Osteocyte (in vitro differentiated cells): ENCODE measurements at regions not wholly inside any gene's neighbourhood (a gene's known extent, or its start where the extent isn't known, plus 50 kb on each side); places are given as distances from the start of the nearest gene placed in this dataset.

ENCODE experiments used
- DNase-seq: peaks from one replicate; pipeline ENCODE4 v3.0.0; 2021; ENCODE audit warnings: mixed read lengths; ENCODE audit not compliant: unreplicated experiment; ENCODE audit errors: extremely low spot score
- H3K27ac Mint-ChIP-seq: one replicate; pipeline ENCODE4 v1.8.0; 2021; ENCODE audit warnings: mild to moderate bottlenecking, mixed read lengths; ENCODE audit not compliant: unreplicated experiment
- H3K27me3 Mint-ChIP-seq: one replicate; pipeline ENCODE4 v1.8.0; 2021; ENCODE audit warnings: mixed read lengths; ENCODE audit not compliant: unreplicated experiment
- H3K36me3 Mint-ChIP-seq: one replicate; pipeline ENCODE4 v1.8.0; 2021; ENCODE audit warnings: mixed read lengths; ENCODE audit not compliant: unreplicated experiment
- H3K4me1 Mint-ChIP-seq: one replicate; pipeline ENCODE4 v1.8.0; 2021; ENCODE audit warnings: mixed read lengths; ENCODE audit not compliant: unreplicated experiment
- H3K4me3 Mint-ChIP-seq: one replicate; pipeline ENCODE4 v1.8.0; 2021; ENCODE audit warnings: mild to moderate bottlenecking, moderate library complexity, mixed read lengths; ENCODE audit not compliant: unreplicated experiment
- H3K9me3 Mint-ChIP-seq: one replicate; pipeline ENCODE4 v1.8.0; 2021; ENCODE audit warnings: mixed read lengths; ENCODE audit not compliant: unreplicated experiment
- TF ChIP-seq, protein P1 (sequence below): fragments of 200-600 bp; sonication (generic); IDR thresholded peaks from 2 replicates; pipeline ENCODE4 v1.5.0; 2021; ENCODE audit warnings: antibody characterized with exemption, mild to moderate bottlenecking, moderate library complexity

DNA sequence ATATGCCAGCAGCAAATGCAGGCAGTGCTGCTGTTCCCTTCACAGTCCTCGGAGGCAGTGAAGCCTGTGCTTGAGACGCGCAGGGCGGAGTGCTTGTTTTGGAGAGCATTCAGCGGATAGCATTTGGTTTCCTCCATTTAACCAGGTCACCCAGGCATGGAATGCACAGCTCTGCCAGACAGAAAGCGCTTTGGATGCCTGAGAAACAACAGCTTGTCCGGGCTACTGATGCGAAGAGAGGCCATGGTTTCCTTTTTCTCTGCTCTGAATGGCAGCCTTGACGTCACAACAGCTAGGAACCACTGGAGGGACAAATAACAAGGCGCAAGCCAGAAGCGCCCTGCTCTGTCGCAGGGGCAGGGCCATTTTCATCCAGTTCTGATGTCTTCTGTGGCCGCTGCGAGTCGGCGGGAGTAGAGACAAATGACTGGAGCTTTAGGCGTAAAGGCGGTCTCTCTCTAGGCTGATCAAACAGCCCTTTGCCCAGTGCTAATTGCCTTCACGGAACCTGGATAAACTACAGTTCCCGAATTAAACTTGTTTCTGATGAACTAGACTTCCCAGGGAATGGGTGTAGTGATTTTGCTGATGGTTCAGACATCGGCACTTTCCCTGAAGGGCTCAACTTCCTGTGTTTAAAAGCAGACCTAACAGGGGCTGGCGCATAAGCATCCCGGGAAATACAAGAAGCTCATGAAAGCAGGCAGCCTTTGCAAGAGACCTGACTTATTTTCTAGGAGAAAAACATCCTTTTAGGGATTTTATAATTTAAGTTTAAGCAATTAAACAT lies 187.6 kb upstream of the KLF14 start:
- TF ChIP-seq, protein P1, sequence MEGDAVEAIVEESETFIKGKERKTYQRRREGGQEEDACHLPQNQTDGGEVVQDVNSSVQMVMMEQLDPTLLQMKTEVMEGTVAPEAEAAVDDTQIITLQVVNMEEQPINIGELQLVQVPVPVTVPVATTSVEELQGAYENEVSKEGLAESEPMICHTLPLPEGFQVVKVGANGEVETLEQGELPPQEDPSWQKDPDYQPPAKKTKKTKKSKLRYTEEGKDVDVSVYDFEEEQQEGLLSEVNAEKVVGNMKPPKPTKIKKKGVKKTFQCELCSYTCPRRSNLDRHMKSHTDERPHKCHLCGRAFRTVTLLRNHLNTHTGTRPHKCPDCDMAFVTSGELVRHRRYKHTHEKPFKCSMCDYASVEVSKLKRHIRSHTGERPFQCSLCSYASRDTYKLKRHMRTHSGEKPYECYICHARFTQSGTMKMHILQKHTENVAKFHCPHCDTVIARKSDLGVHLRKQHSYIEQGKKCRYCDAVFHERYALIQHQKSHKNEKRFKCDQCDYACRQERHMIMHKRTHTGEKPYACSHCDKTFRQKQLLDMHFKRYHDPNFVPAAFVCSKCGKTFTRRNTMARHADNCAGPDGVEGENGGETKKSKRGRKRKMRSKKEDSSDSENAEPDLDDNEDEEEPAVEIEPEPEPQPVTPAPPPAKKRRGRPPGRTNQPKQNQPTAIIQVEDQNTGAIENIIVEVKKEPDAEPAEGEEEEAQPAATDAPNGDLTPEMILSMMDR = no peak
- H3K4me1 Mint-ChIP-seq = peaks cover 59% of the 10 kb centered on the region

DNA sequence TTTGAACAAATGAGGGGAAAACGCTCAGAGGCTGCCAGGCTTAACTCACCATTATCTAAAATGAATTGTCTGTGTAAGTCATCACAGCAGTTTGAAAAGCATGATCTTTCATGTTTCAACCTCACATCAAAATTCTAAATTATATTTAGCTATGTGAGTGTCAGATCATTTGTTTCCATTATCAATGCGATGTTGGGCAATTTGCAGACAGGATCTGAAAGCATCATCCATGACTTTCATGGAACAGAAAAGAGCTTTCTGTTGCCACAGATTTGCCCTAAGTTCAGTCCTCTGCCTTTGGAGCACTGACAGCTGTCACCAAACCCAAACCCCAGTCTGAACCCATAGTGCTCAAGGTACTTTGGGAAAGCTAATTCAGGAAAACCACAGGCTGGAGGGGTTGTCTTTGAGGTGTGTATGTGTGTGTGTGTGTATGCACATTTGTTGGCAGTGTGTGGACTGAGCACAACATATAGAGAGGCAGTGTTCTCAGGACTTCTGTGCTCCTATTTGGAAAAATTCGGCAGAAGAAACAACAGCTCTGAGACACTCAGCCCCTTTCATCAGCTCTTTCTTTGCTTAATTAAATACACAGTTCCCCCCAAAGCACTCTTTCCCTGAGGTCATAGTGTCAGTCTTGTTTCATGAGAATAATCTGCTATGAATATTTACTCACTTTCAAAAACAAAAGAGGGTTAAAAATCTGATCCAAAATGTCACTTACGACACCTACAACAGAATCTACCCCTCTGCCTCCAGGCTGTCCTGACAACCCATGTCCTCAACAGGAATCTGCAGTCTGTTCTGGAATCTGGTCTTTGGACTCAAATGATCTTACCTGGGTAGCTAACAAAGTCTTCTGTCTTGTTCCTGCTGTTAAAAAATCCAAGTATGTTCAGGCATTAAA lies 188.5 kb upstream of the KLF14 start:
- Mint-ChIP-seq H3K27ac (peak overlapping the region; percentile 7), H3K36me3 (peaks cover 17% of the 10 kb centered on the region), H3K9me3 (no peaks in the 10 kb centered on the region), H3K27me3 (no peaks in the 10 kb centered on the region), H3K4me1 (peaks cover 55% of the 10 kb centered on the region), H3K4me3 (no peak overlapping the region)
- TF ChIP-seq, protein P1 = no peak
- DNase-seq = no peak

More for the DNA sequence above, 187.6 kb upstream of the KLF14 start:
- peak overlapping the region; percentile 44 for H3K4me3 Mint-ChIP-seq
- peaks cover 15% of the 10 kb centered on the region for H3K36me3 Mint-ChIP-seq
- peak overlapping the region; percentile 72 for H3K27ac Mint-ChIP-seq
- no peak for DNase-seq
- no peaks in the 10 kb centered on the region for H3K9me3 Mint-ChIP-seq
- no peaks in the 10 kb centered on the region for H3K27me3 Mint-ChIP-seq

DNA sequence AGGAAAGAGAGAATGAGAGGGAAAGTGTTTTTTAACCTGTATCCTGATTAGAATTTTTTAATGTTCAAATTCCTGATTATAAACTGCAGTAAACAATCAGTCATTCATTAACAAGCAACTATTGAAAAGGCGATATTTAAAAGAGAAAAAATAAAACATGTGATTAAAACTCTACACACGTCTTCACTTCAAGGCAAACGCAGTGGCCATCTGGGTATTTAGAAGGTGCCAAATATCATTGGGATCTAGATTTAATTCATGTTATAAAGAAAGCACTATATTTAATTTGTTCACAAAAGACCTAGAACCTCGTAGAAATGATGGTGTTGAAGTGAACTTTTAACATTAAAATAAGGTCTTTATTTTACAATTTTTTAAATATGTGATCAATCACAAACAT lies 189.4 kb upstream of the KLF14 start:
- peaks cover 47% of the 10 kb centered on the region for H3K4me1 Mint-ChIP-seq
- H3K27me3 Mint-ChIP-seq = no peaks in the 10 kb centered on the region
- no peak overlapping the region for H3K4me3 Mint-ChIP-seq
- no peak overlapping the region for H3K27ac Mint-ChIP-seq
- H3K36me3 Mint-ChIP-seq = peaks cover 17% of the 10 kb centered on the region
- TF ChIP-seq, protein P1 = no peak
- no peak for DNase-seq
- H3K9me3 Mint-ChIP-seq = no peaks in the 10 kb centered on the region

DNA sequence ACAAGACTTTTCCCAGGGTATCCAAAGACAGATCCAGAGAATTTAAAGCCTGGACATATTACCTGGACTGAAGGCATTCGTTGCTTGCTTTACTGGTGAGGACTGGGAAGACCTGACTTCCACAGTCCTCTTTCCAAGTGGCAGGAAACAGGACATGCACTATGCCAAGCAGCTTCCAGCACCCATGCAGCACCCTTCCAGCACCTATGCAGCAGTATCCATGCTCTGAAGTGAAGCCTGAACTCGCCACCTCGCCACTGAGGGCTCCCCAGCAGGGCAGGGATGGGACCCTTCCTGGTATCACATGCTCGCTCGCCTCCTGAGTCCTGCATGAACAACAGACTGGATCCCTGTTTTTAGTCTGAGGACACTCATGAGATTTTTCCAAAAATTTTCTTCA lies 189.9 kb upstream of the KLF14 start:
- TF ChIP-seq, protein P1 = no peak
- H3K36me3 Mint-ChIP-seq = peaks cover 17% of the 10 kb centered on the region
- H3K27ac Mint-ChIP-seq = no peak overlapping the region
- peaks cover 45% of the 10 kb centered on the region for H3K4me1 Mint-ChIP-seq
- no peaks in the 10 kb centered on the region for H3K9me3 Mint-ChIP-seq
- H3K27me3 Mint-ChIP-seq = no peaks in the 10 kb centered on the region
- H3K4me3 Mint-ChIP-seq = no peak overlapping the region
- DNase-seq = no peak
